VCaP (cell line): ENCODE measurements at regions not wholly inside any gene's neighbourhood (a gene's known extent, or its start where the extent isn't known, plus 50 kb on each side); places are given as distances from the start of the nearest gene placed in this dataset.

Source experiments
- H3K27ac ChIP-seq: fragments of 450-650 bp; 2 replicates; pipeline ENCODE4 v1.5.1; 2017
- TF ChIP-seq, protein P1 (sequence below): fragments of 450-650 bp; conservative IDR thresholded peaks from 2 replicates; pipeline ENCODE4 v1.5.1; 2017; ENCODE audit warnings: mild to moderate bottlenecking, moderate library complexity

DNA sequence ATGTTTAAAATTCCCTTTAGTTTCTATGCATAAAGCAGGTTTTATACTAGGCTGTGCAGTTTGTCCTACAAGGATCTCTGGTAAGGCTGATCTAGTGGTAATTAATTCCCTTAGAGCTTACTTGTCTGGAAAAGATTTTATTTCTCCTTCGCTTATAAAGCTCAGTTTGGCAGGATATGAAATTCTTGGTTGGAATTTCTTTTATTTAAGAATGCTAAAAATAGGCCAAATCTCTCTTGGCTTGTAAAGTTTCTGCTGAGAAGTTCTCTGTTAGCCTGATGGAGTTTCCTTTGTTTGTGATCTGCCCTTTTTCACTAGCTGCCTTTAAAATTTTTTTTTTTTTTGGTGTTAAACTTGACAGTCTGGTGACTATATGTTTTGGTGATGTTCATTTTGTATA lies 237.1 kb upstream of the TLE4 start:
- TF ChIP-seq, protein P1, sequence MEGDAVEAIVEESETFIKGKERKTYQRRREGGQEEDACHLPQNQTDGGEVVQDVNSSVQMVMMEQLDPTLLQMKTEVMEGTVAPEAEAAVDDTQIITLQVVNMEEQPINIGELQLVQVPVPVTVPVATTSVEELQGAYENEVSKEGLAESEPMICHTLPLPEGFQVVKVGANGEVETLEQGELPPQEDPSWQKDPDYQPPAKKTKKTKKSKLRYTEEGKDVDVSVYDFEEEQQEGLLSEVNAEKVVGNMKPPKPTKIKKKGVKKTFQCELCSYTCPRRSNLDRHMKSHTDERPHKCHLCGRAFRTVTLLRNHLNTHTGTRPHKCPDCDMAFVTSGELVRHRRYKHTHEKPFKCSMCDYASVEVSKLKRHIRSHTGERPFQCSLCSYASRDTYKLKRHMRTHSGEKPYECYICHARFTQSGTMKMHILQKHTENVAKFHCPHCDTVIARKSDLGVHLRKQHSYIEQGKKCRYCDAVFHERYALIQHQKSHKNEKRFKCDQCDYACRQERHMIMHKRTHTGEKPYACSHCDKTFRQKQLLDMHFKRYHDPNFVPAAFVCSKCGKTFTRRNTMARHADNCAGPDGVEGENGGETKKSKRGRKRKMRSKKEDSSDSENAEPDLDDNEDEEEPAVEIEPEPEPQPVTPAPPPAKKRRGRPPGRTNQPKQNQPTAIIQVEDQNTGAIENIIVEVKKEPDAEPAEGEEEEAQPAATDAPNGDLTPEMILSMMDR, result no peak
- H3K27ac ChIP-seq, result no peak overlapping the region

DNA sequence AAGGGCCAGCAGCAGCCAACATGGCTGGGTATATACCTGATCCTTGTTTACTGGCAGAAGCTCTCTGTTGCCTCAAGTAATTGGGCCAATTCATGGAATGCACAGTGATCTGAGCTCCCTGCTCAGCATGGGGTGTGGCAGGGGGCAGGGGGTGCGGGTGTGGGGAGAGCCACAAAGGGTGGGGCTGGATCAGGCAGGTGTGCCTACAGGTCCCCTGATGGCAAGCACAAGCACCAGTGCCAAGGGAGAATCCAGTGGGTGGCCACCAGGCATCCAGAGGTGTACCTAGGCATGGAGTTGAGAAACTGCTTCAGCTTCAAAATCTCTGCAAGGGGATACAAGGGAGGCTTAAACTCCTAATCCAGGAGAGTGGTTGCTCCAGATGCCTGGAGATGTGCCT lies 235.8 kb upstream of the TLE4 start:
- no peak overlapping the region for H3K27ac ChIP-seq
- TF ChIP-seq, protein P1, result no peak

DNA sequence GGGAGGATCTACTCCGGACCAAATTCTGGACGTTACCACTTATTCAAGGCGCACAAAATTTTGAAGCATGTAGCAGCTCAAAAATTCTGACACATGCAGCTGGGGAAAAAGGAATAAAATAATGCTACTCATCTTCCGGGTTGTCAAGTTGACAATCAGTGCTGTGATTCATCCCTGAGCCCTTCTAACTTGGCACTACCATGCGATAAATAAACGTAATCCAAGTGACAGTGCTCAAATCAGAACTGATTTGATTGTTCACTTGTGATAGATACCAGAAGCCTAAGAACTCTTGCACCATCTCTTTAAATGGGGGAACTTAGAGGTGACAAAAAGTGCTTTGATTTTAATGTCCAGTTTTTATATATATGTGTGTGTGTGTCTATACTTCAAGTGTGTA lies 230.2 kb upstream of the TLE4 start:
- no peak overlapping the region for H3K27ac ChIP-seq
- TF ChIP-seq, protein P1, result no peak

DNA sequence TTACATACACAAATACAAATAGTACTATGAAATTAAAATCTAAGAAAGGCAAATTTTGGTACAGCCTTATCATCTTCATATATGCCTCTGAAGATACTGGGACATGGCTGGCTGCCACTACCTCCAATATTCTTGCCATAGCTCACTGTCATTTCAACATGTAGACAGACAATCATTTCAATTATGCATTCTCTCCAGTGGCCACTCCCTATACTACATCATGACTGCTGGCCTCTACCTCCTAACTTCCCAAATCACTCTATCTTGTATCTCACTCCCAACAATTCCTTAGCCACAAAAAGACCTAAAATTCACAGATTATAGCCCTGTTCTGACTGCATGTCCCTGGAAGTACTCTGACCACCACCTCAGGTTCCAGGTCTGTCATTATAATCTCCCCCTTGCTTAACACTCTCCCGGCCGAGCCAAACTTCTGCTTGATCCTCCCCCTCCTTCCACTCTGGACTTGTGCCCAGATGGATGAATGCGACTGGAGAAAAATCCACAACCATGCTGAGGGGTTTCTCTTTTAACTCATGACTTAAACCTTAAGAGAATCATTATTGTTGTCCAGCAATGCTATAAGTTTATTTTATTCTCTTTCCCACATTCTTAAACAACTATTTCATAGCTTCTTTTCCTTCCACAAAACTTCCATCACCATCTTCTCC lies 225.3 kb upstream of the TLE4 start:
- TF ChIP-seq, protein P1, result no peak
- no peak overlapping the region for H3K27ac ChIP-seq

DNA sequence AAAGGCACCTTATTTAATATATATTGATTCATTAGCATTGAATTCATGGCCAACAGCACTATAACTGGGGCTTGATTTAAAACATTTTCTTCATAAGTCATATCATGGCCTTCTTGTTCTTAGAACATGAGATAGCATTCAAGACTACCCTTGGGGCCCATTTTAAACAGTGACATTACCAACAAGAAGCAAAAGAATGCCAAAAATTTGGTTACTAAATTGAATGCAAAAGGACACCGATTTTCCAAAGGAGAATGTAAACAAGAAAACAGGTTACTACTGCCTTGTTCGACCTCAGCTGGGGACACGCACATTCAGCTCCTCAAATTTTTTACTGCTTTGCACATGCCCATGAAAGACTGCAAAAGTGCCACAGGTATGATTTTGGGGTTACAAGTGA lies 219.4 kb upstream of the TLE4 start:
- TF ChIP-seq, protein P1, result no peak
- no peak overlapping the region for H3K27ac ChIP-seq

DNA sequence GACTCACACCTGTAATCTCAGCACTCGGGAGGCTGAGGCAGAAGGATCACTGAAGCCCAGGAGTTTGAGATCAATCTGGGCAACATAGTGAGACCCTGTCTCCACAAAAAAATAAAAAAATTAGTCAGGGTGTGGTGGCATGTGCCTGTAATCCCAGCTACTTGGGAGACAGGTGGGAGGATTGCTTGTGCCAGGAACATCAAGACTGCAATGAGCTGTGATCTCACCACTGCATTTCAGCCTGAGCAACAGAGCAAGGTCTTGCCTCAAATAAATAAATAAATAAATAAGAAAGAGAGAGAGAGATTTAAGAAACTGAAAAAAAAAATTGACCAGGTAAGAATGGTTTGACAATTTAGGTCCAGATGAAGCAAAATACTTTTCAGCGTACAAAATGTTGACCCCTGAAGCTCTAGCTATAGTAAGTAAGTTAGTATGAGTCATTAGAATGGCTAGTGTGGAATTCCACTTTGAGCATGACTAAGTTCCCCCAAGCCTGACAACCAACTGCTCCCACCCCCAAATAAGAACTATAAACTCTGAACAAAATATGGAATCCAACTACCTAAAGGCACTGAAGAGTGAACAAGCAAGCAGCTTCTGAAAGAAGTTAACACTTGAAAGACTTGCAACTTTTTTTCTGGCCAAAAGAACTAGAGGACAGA lies 217.8 kb upstream of the TLE4 start:
- TF ChIP-seq, protein P1, result no peak

DNA sequence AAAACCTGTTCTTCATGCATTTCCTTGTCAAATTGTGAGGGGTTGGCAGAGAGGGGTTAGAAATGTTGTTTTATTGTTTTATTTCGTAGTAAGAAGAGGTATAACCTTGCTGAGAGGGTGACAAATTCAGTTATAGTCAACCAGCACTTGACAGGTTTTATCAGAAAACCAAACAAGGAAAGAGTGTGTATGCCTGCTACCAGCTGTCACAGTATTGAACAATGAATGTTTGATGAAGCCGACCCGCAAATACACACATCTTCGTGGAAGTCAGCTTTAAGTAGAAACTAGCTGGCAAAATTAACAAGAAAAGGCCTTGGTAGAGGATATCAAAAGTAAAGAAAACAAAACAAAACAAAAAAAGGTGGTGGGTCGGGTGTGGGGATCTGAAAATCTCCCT lies 214.6 kb upstream of the TLE4 start:
- no peak overlapping the region for H3K27ac ChIP-seq

More for the DNA sequence above, 217.8 kb upstream of the TLE4 start:
- no peak overlapping the region for H3K27ac ChIP-seq

More for the DNA sequence above, 214.6 kb upstream of the TLE4 start:
- TF ChIP-seq, protein P1, result no peak
